ENCODE measurements at regions not wholly inside any gene's neighbourhood (a gene's known extent, or its start where the extent isn't known, plus 50 kb on each side); places are given as distances from the start of the nearest gene placed in this dataset.
"Not testable (repeated sequence)": the region's sequence is repeated elsewhere in the genome, so short reads cannot be mapped to it uniquely, and the experiment has no call there.

- Histone ChIP-seq H3K4me1 (ENCODE audit: control insufficient read depth, insufficient read depth, low read length) (no peaks in the 10 kb centered on the region), H3K4me3 (ENCODE audit: low read depth, low read length) (no peak overlapping the region), H3K27ac (ENCODE audit: low read depth, low read length) (no peak overlapping the region), H3K9ac (ENCODE audit: low read depth, low read length) (no peak overlapping the region), H3K27me3 (ENCODE audit: control insufficient read depth, insufficient read depth, low read length) (no peaks in the 10 kb centered on the region), H3K9me3 (ENCODE audit: control insufficient read depth, insufficient read depth, low read length) (no peaks in the 10 kb centered on the region), H3K36me3 (ENCODE audit: control insufficient read depth, insufficient read depth, low read length) (no peaks in the 10 kb centered on the region)
Observed at GRCh38 chr12:131461096-131461495, 249.8 kb upstream of the SFSWAP start.

- no peaks in the 10 kb centered on the region for H3K9me3 ChIP-seq (ENCODE audit: control insufficient read depth, insufficient read depth, low read length)
- H3K27me3 ChIP-seq (ENCODE audit: control insufficient read depth, insufficient read depth, low read length), result no peaks in the 10 kb centered on the region
- H3K4me1 ChIP-seq (ENCODE audit: control insufficient read depth, insufficient read depth, low read length), result no peaks in the 10 kb centered on the region
- H3K27ac ChIP-seq (ENCODE audit: low read depth, low read length), result no peak overlapping the region
- no peak overlapping the region for H3K9ac ChIP-seq (ENCODE audit: low read depth, low read length)
- H3K36me3 ChIP-seq (ENCODE audit: control insufficient read depth, insufficient read depth, low read length), result no peaks in the 10 kb centered on the region
- no peak overlapping the region for H3K4me3 ChIP-seq (ENCODE audit: low read depth, low read length)
Observed at GRCh38 chr12:131463174-131463573, 247.7 kb upstream of the SFSWAP start.

GRCh38 chr12:131464081-131464480 is 246.8 kb upstream of the SFSWAP start:
- no peaks in the 10 kb centered on the region for H3K9me3 ChIP-seq (ENCODE audit: control insufficient read depth, insufficient read depth, low read length)
- H3K27me3 ChIP-seq (ENCODE audit: control insufficient read depth, insufficient read depth, low read length), result no peaks in the 10 kb centered on the region
- no peak overlapping the region for H3K9ac ChIP-seq (ENCODE audit: low read depth, low read length)
- no peak overlapping the region for H3K27ac ChIP-seq (ENCODE audit: low read depth, low read length)
- no peaks in the 10 kb centered on the region for H3K36me3 ChIP-seq (ENCODE audit: control insufficient read depth, insufficient read depth, low read length)
- no peak overlapping the region for H3K4me3 ChIP-seq (ENCODE audit: low read depth, low read length)
- no peaks in the 10 kb centered on the region for H3K4me1 ChIP-seq (ENCODE audit: control insufficient read depth, insufficient read depth, low read length)

GRCh38 chr12:131466306-131466705 is 244.6 kb upstream of the SFSWAP start:
- H3K27ac ChIP-seq (ENCODE audit: low read depth, low read length), result no peak overlapping the region
- H3K9me3 ChIP-seq (ENCODE audit: control insufficient read depth, insufficient read depth, low read length), result no peaks in the 10 kb centered on the region
- H3K27me3 ChIP-seq (ENCODE audit: control insufficient read depth, insufficient read depth, low read length), result no peaks in the 10 kb centered on the region
- H3K4me3 ChIP-seq (ENCODE audit: low read depth, low read length), result no peak overlapping the region
- H3K9ac ChIP-seq (ENCODE audit: low read depth, low read length), result no peak overlapping the region
- H3K4me1 ChIP-seq (ENCODE audit: control insufficient read depth, insufficient read depth, low read length), result no peaks in the 10 kb centered on the region
- H3K36me3 ChIP-seq (ENCODE audit: control insufficient read depth, insufficient read depth, low read length), result no peaks in the 10 kb centered on the region

- H3K27ac ChIP-seq (ENCODE audit: low read depth, low read length), result no peak overlapping the region
- H3K9me3 ChIP-seq (ENCODE audit: control insufficient read depth, insufficient read depth, low read length), result no peaks in the 10 kb centered on the region
- no peak overlapping the region for H3K4me3 ChIP-seq (ENCODE audit: low read depth, low read length)
- no peak overlapping the region for H3K9ac ChIP-seq (ENCODE audit: low read depth, low read length)
- no peaks in the 10 kb centered on the region for H3K36me3 ChIP-seq (ENCODE audit: control insufficient read depth, insufficient read depth, low read length)
- H3K27me3 ChIP-seq (ENCODE audit: control insufficient read depth, insufficient read depth, low read length), result no peaks in the 10 kb centered on the region
- no peaks in the 10 kb centered on the region for H3K4me1 ChIP-seq (ENCODE audit: control insufficient read depth, insufficient read depth, low read length)
Observed at GRCh38 chr12:131466932-131467331, 244.0 kb upstream of the SFSWAP start.

- Histone ChIP-seq H3K27ac (ENCODE audit: low read depth, low read length) (no peak overlapping the region), H3K9ac (ENCODE audit: low read depth, low read length) (no peak overlapping the region), H3K9me3 (ENCODE audit: control insufficient read depth, insufficient read depth, low read length) (no peaks in the 10 kb centered on the region), H3K4me3 (ENCODE audit: low read depth, low read length) (no peak overlapping the region), H3K27me3 (ENCODE audit: control insufficient read depth, insufficient read depth, low read length) (no peaks in the 10 kb centered on the region), H3K4me1 (ENCODE audit: control insufficient read depth, insufficient read depth, low read length) (no peaks in the 10 kb centered on the region), H3K36me3 (ENCODE audit: control insufficient read depth, insufficient read depth, low read length) (no peaks in the 10 kb centered on the region)
Observed at GRCh38 chr12:131468206-131468605, 242.7 kb upstream of the SFSWAP start.

- not testable (repeated sequence) for H3K27me3 ChIP-seq (ENCODE audit: control insufficient read depth, insufficient read depth, low read length); H3K27ac ChIP-seq (ENCODE audit: low read depth, low read length); H3K36me3 ChIP-seq (ENCODE audit: control insufficient read depth, insufficient read depth, low read length); H3K9ac ChIP-seq (ENCODE audit: low read depth, low read length); H3K4me3 ChIP-seq (ENCODE audit: low read depth, low read length); H3K9me3 ChIP-seq (ENCODE audit: control insufficient read depth, insufficient read depth, low read length); H3K4me1 ChIP-seq (ENCODE audit: control insufficient read depth, insufficient read depth, low read length)
Observed at GRCh38 chr12:131469945-131470344, 240.9 kb upstream of the SFSWAP start.

GRCh38 chr12:131471271-131471905 is 239.5 kb upstream of the SFSWAP start:
- H3K4me3 ChIP-seq (ENCODE audit: low read depth, low read length), result no peak overlapping the region
- no peaks in the 10 kb centered on the region for H3K4me1 ChIP-seq (ENCODE audit: control insufficient read depth, insufficient read depth, low read length)
- no peaks in the 10 kb centered on the region for H3K36me3 ChIP-seq (ENCODE audit: control insufficient read depth, insufficient read depth, low read length)
- H3K9me3 ChIP-seq (ENCODE audit: control insufficient read depth, insufficient read depth, low read length), result no peaks in the 10 kb centered on the region
- no peaks in the 10 kb centered on the region for H3K27me3 ChIP-seq (ENCODE audit: control insufficient read depth, insufficient read depth, low read length)
- H3K27ac ChIP-seq (ENCODE audit: low read depth, low read length), result no peak overlapping the region
- no peak overlapping the region for H3K9ac ChIP-seq (ENCODE audit: low read depth, low read length)

GRCh38 chr12:131471946-131472732 is 238.8 kb upstream of the SFSWAP start:
- Histone ChIP-seq H3K27ac (ENCODE audit: low read depth, low read length) (no peak overlapping the region), H3K9me3 (ENCODE audit: control insufficient read depth, insufficient read depth, low read length) (no peaks in the 10 kb centered on the region), H3K9ac (ENCODE audit: low read depth, low read length) (no peak overlapping the region), H3K4me3 (ENCODE audit: low read depth, low read length) (no peak overlapping the region), H3K27me3 (ENCODE audit: control insufficient read depth, insufficient read depth, low read length) (no peaks in the 10 kb centered on the region), H3K36me3 (ENCODE audit: control insufficient read depth, insufficient read depth, low read length) (no peaks in the 10 kb centered on the region), H3K4me1 (ENCODE audit: control insufficient read depth, insufficient read depth, low read length) (no peaks in the 10 kb centered on the region)

- Histone ChIP-seq H3K36me3 (ENCODE audit: control insufficient read depth, insufficient read depth, low read length) (no peaks in the 10 kb centered on the region), H3K4me3 (ENCODE audit: low read depth, low read length) (no peak overlapping the region), H3K9me3 (ENCODE audit: control insufficient read depth, insufficient read depth, low read length) (no peaks in the 10 kb centered on the region), H3K4me1 (ENCODE audit: control insufficient read depth, insufficient read depth, low read length) (no peaks in the 10 kb centered on the region), H3K27ac (ENCODE audit: low read depth, low read length) (no peak overlapping the region), H3K27me3 (ENCODE audit: control insufficient read depth, insufficient read depth, low read length) (no peaks in the 10 kb centered on the region), H3K9ac (ENCODE audit: low read depth, low read length) (no peak overlapping the region)
Observed at GRCh38 chr12:131473261-131473660, 237.6 kb upstream of the SFSWAP start.

All from HUES48 (cell line).